ENCODE measurements at regions not wholly inside any gene's neighbourhood (a gene's known extent, or its start where the extent isn't known, plus 50 kb on each side); places are given as distances from the start of the nearest gene placed in this dataset.

GRCh38 chr11:134887896-134888295 lies 475.9 kb upstream of the B3GAT1 start:
- no peak for TF ChIP-seq CTCF (IDR thresholded peaks at IDR 0.05)
- no peak for TF ChIP-seq POLR2A (IDR thresholded peaks at IDR 0.05)

Measured in adrenal gland (tissue), 5 donors.